Right lobe of liver (tissue), 6 donors: ENCODE measurements at regions not wholly inside any gene's neighbourhood (a gene's known extent, or its start where the extent isn't known, plus 50 kb on each side); places are given as distances from the start of the nearest gene placed in this dataset.

Source experiments
- ATAC-seq, 4 donors: fragments of 200-7000 bp; cut with Tn5 transposase; one replicate each; pipeline ENCODE4 v1.9.1; 2020; ENCODE audit warnings: mild to moderate bottlenecking in 4 of 4, moderate library complexity in 4 of 4
- DNase-seq, 3 donors: peaks; one replicate each; pipeline ENCODE4 v3.0.0-alpha.2; 2020
- H3K27ac ChIP-seq, 3 donors: fragments of 200-600 bp; one replicate each; pipeline ENCODE4 v1.8.0; 2022
- H3K27me3 ChIP-seq, 2 donors: fragments of 200-600 bp; one replicate each; pipeline ENCODE4 v1.8.0; 2022
- H3K36me3 ChIP-seq, 4 donors: fragments of 200-600 bp; sonication (generic) in 1 of 4; one replicate each; pipeline versions ENCODE4 v1.5.1 to v1.8.0; 2017 to 2022; ENCODE audit warnings: control low read depth in 1 of 4
- H3K4me1 ChIP-seq, 4 donors: fragments of 200-600 bp; sonication (generic) in 1 of 4; one replicate each; pipeline versions ENCODE4 v1.5.1 to v1.8.0; 2017 to 2022; ENCODE audit warnings: control low read depth in 1 of 4
- H3K4me3 ChIP-seq, 3 donors: fragments of 200-600 bp; one replicate each; pipeline ENCODE4 v1.8.0; 2022
- H3K9me3 ChIP-seq, 4 donors: fragments of 200-600 bp; sonication (generic) in 1 of 4; one replicate each; pipeline versions ENCODE4 v1.5.1 to v1.8.0; 2017 to 2022; ENCODE audit warnings: control low read depth in 1 of 4
- CTCF ChIP-seq, 4 donors: fragments of 200-600 bp in 3 of 4; fragments of 450-650 bp in 1 of 4; IDR thresholded peaks; one replicate each; pipeline versions ENCODE4 v1.5.1 to v1.8.0; 2016 to 2022; ENCODE audit warnings: antibody characterized with exemption in 4 of 4, mild to moderate bottlenecking in 2 of 4
- POLR2A ChIP-seq: fragments of 450-650 bp; IDR thresholded peaks from one replicate; pipeline ENCODE4 v1.6.1; 2017; ENCODE audit warnings: antibody characterized with exemption, mild to moderate bottlenecking
- WGBS: methylation state at CpG from one replicate; pipeline ENCODE4 v1.1.6; 2018; ENCODE audit warnings: low coverage, low lambda C conversion rate; ENCODE audit not compliant: insufficient coverage; ENCODE audit errors: missing lambda C conversion rate; 5-methylcytosine and 5-hydroxymethylcytosine counted together
- intact Hi-C, 2 donors: fragments of 100-400 bp; cut with DNase I; formaldehyde crosslinking; loops; one replicate each; pipeline versions ENCODE4 v1.11.2 to v1.14.1; 2022
- donor health status: DM: no; HTN: yes; CAD: no.
- donor health status: DM: no; HTN: no; CAD: no.
- donor health status: DM: no; HTN: no; CAD: no.
- donor health status: DM: no; HTN: yes; CAD: no.
- donor health status: DM: no; HTN: yes; CAD: no.

GRCh38 chr1:208467151-208467780 lies 223.1 kb upstream of the PLXNA2 start:
- DNase-seq (no peak), ATAC-seq (no peak)
- Histone ChIP-seq H3K27ac (no peak overlapping the region), H3K4me3 (no peak overlapping the region), H3K36me3 (no peaks in the 10 kb centered on the region), H3K27me3 (no peaks in the 10 kb centered on the region), H3K4me1 (no peaks in the 10 kb centered on the region), H3K9me3 (no peaks in the 10 kb centered on the region)
- TF ChIP-seq POLR2A (no peak), CTCF (IDR thresholded peaks at IDR 0.05) (no peak)
- intact Hi-C loops: no loop called here
- 79% methylated on average over 5 of the region's 7 CpGs for WGBS

- WGBS: 67% methylated on average over 4 of the region's 4 CpGs
- intact Hi-C loops: no loop called here
- Histone ChIP-seq H3K4me3 (no peak overlapping the region), H3K27me3 (no peaks in the 10 kb centered on the region), H3K27ac (no peak overlapping the region), H3K9me3 (no peaks in the 10 kb centered on the region), H3K36me3 (no peaks in the 10 kb centered on the region), H3K4me1 (peaks cover 0 to 6% (median 0%) of the 10 kb centered on the region in 4 donors)
- ATAC-seq (no peak), DNase-seq (no peak)
- TF ChIP-seq POLR2A: no peak
Observed at GRCh38 chr1:208475449-208475848, 231.3 kb upstream of the PLXNA2 start.

- H3K9me3 ChIP-seq: no peaks in the 10 kb centered on the region
- intact Hi-C loops: no loop called here
- H3K4me3 ChIP-seq: no peak overlapping the region
- H3K27me3 ChIP-seq: no peaks in the 10 kb centered on the region
- H3K27ac ChIP-seq: no peak overlapping the region
- H3K4me1 ChIP-seq: peaks cover 0 to 6% (median 0%) of the 10 kb centered on the region in 4 donors
- H3K36me3 ChIP-seq: no peaks in the 10 kb centered on the region
- ATAC-seq (peak; percentile 37 to 96 (median 83)), DNase-seq (peak in 1 of 3 donors; percentile 32)
- WGBS: 65% methylated on average over 5 of the region's 5 CpGs
- TF ChIP-seq POLR2A: no peak
- peak in 3 of 4 donors; percentile 8 to 16 (median 11) for TF ChIP-seq CTCF (IDR thresholded peaks at IDR 0.05)
Observed at GRCh38 chr1:208475951-208476845, 232.0 kb upstream of the PLXNA2 start.

GRCh38 chr1:208476846-208477170 lies 232.6 kb upstream of the PLXNA2 start:
- Histone ChIP-seq H3K9me3 (no peaks in the 10 kb centered on the region), H3K4me3 (no peak overlapping the region), H3K36me3 (no peaks in the 10 kb centered on the region), H3K4me1 (peaks cover 0 to 6% (median 0%) of the 10 kb centered on the region in 4 donors), H3K27ac (no peak overlapping the region), H3K27me3 (no peaks in the 10 kb centered on the region)
- intact Hi-C loops: no loop called here
- no peak for TF ChIP-seq CTCF (IDR thresholded peaks at IDR 0.05)
- TF ChIP-seq POLR2A: no peak
- 44% methylated on average over 2 of the region's 2 CpGs for WGBS
- no peak for ATAC-seq
- DNase-seq: no peak

- no peaks in the 10 kb centered on the region for H3K27me3 ChIP-seq
- WGBS: 48% methylated on average over 6 of the region's 7 CpGs
- DNase-seq (no peak), ATAC-seq (no peak)
- H3K4me1 ChIP-seq: peaks cover 0 to 6% (median 0%) of the 10 kb centered on the region in 4 donors
- intact Hi-C loops: no loop called here
- H3K9me3 ChIP-seq: no peaks in the 10 kb centered on the region
- TF ChIP-seq CTCF (IDR thresholded peaks at IDR 0.05) (no peak), POLR2A (no peak)
- H3K36me3 ChIP-seq: no peaks in the 10 kb centered on the region
- H3K27ac ChIP-seq: no peak overlapping the region
- H3K4me3 ChIP-seq: no peak overlapping the region
Observed at GRCh38 chr1:208479435-208479834, 235.3 kb upstream of the PLXNA2 start.
